ENCODE measurements at regions not wholly inside any gene's neighbourhood (a gene's known extent, or its start where the extent isn't known, plus 50 kb on each side); places are given as distances from the start of the nearest gene placed in this dataset.

GRCh38 chrX:26334232-26334631 lies 118.3 kb downstream of the MAGEB5 start:
- TF ChIP-seq REST (IDR thresholded peaks at IDR 0.05; ENCODE audit: low read depth) (no peak), USF1 (IDR thresholded peaks at IDR 0.05) (no peak), CREB1 (IDR thresholded peaks at IDR 0.05; ENCODE audit: low read depth) (no peak), CEBPB (IDR thresholded peaks at IDR 0.05) (no peak), ZBTB7A (IDR thresholded peaks at IDR 0.05; ENCODE audit: low read depth) (no peak), YY1 (IDR thresholded peaks at IDR 0.05; ENCODE audit: low read depth) (no peak), NFIC (IDR thresholded peaks at IDR 0.05) (no peak), MAX (IDR thresholded peaks at IDR 0.05) (no peak), EP300 (IDR thresholded peaks at IDR 0.05; ENCODE audit: borderline replicate concordance) (no peak), EGR1 (IDR thresholded peaks at IDR 0.05) (no peak), TAF1 (IDR thresholded peaks at IDR 0.05; ENCODE audit: low read depth) (no peak), RAD21 (IDR thresholded peaks at IDR 0.05; ENCODE audit: low read depth) (no peak), TEAD4 (IDR thresholded peaks at IDR 0.05) (no peak), FOXM1 (IDR thresholded peaks at IDR 0.05; ENCODE audit: borderline replicate concordance, low read depth) (no peak), TCF12 (IDR thresholded peaks at IDR 0.05; ENCODE audit: low read depth) (no peak)

- TF ChIP-seq TEAD4 (IDR thresholded peaks at IDR 0.05) (no peak), EGR1 (IDR thresholded peaks at IDR 0.05) (no peak), REST (IDR thresholded peaks at IDR 0.05; ENCODE audit: low read depth) (no peak), MAX (IDR thresholded peaks at IDR 0.05) (no peak), ZBTB7A (IDR thresholded peaks at IDR 0.05; ENCODE audit: low read depth) (no peak), CEBPB (IDR thresholded peaks at IDR 0.05) (no peak), CREB1 (IDR thresholded peaks at IDR 0.05; ENCODE audit: low read depth) (no peak), NFIC (IDR thresholded peaks at IDR 0.05) (no peak), FOXM1 (IDR thresholded peaks at IDR 0.05; ENCODE audit: borderline replicate concordance, low read depth) (no peak), TAF1 (IDR thresholded peaks at IDR 0.05; ENCODE audit: low read depth) (no peak), YY1 (IDR thresholded peaks at IDR 0.05; ENCODE audit: low read depth) (no peak), RAD21 (IDR thresholded peaks at IDR 0.05; ENCODE audit: low read depth) (no peak), EP300 (IDR thresholded peaks at IDR 0.05; ENCODE audit: borderline replicate concordance) (no peak), TCF12 (IDR thresholded peaks at IDR 0.05; ENCODE audit: low read depth) (no peak), USF1 (IDR thresholded peaks at IDR 0.05) (no peak)
Observed at GRCh38 chrX:26328608-26329319, 112.8 kb downstream of the MAGEB5 start.

GRCh38 chrX:26309262-26309661 lies 93.3 kb downstream of the MAGEB5 start:
- TF ChIP-seq TAF1 (IDR thresholded peaks at IDR 0.05; ENCODE audit: low read depth) (no peak), MAX (IDR thresholded peaks at IDR 0.05) (no peak), REST (IDR thresholded peaks at IDR 0.05; ENCODE audit: low read depth) (no peak), USF1 (IDR thresholded peaks at IDR 0.05) (no peak), CREB1 (IDR thresholded peaks at IDR 0.05; ENCODE audit: low read depth) (no peak), YY1 (IDR thresholded peaks at IDR 0.05; ENCODE audit: low read depth) (no peak), CEBPB (IDR thresholded peaks at IDR 0.05) (no peak), RAD21 (IDR thresholded peaks at IDR 0.05; ENCODE audit: low read depth) (no peak), ZBTB7A (IDR thresholded peaks at IDR 0.05; ENCODE audit: low read depth) (no peak), TEAD4 (IDR thresholded peaks at IDR 0.05) (no peak), TCF12 (IDR thresholded peaks at IDR 0.05; ENCODE audit: low read depth) (no peak), EP300 (IDR thresholded peaks at IDR 0.05; ENCODE audit: borderline replicate concordance) (no peak), NFIC (IDR thresholded peaks at IDR 0.05) (no peak), EGR1 (IDR thresholded peaks at IDR 0.05) (no peak), FOXM1 (IDR thresholded peaks at IDR 0.05; ENCODE audit: borderline replicate concordance, low read depth) (no peak)

All from Ishikawa (cell line).